Epithelial cell of proximal tubule (primary cell): ENCODE measurements at regions not wholly inside any gene's neighbourhood (a gene's known extent, or its start where the extent isn't known, plus 50 kb on each side); places are given as distances from the start of the nearest gene placed in this dataset.

Source experiments
- DNase-seq: peaks from one replicate; pipeline ENCODE4 v3.0.0-alpha.2; 2011; ENCODE audit warnings: low read depth
- H3K4me3 ChIP-seq: 2 replicates; pipeline ENCODE4 v1.5.1; 2011; ENCODE audit warnings: low read depth, mild to moderate bottlenecking, low read length
- CTCF ChIP-seq: conservative IDR thresholded peaks from 2 replicates; pipeline ENCODE4 v1.5.1; 2012; ENCODE audit warnings: low read depth, mild to moderate bottlenecking, low read length

GRCh38 chr3:167958141-167958540 lies 137.6 kb downstream of the GOLIM4 start:
- no peak for DNase-seq
- TF ChIP-seq CTCF, result no peak
- no peak overlapping the region for H3K4me3 ChIP-seq

GRCh38 chr3:167952969-167953368 lies 142.8 kb downstream of the GOLIM4 start:
- H3K4me3 ChIP-seq, result no peak overlapping the region
- DNase-seq, result no peak
- no peak for TF ChIP-seq CTCF

GRCh38 chr3:167950212-167950611 lies 145.5 kb downstream of the GOLIM4 start:
- TF ChIP-seq CTCF, result no peak
- H3K4me3 ChIP-seq, result no peak overlapping the region
- no peak for DNase-seq

- TF ChIP-seq CTCF, result no peak
- DNase-seq, result no peak
- H3K4me3 ChIP-seq, result no peak overlapping the region
Observed at GRCh38 chr3:167941234-167941995, 154.3 kb downstream of the GOLIM4 start.

GRCh38 chr3:167940241-167940640 lies 155.5 kb downstream of the GOLIM4 start:
- no peak overlapping the region for H3K4me3 ChIP-seq
- TF ChIP-seq CTCF, result no peak
- no peak for DNase-seq

GRCh38 chr3:167938516-167938915 lies 157.2 kb downstream of the GOLIM4 start:
- no peak for DNase-seq
- TF ChIP-seq CTCF, result no peak
- no peak overlapping the region for H3K4me3 ChIP-seq

GRCh38 chr3:167936019-167936418 lies 159.7 kb downstream of the GOLIM4 start:
- no peak for TF ChIP-seq CTCF

More at GRCh38 chr3:167936019-167936418, 159.7 kb downstream of the GOLIM4 start:
- H3K4me3 ChIP-seq, result no peak overlapping the region
- DNase-seq, result no peak
